KBM-7 (cell line): ENCODE measurements at regions not wholly inside any gene's neighbourhood (a gene's known extent, or its start where the extent isn't known, plus 50 kb on each side); places are given as distances from the start of the nearest gene placed in this dataset.

Source experiments
- DNase-seq: peaks from one replicate; pipeline ENCODE4 v3.0.0-alpha.2; 2015
- in situ Hi-C: fragments of 300-500 bp; cut with MboI; formaldehyde crosslinking; loops from 2 replicates; pipeline ENCODE4 v1.14.3; 2020; ENCODE audit warnings: low sequenced_read_pairs, low pct_unique_long_range_greater_than_20kb, mixed read lengths

- in situ Hi-C loops = no loop called here
- no peak for DNase-seq
Measured at GRCh38 chr12:82176761-82177490, 181.3 kb downstream of the CCDC59 start.

GRCh38 chr12:82176026-82176425 lies 182.2 kb downstream of the CCDC59 start:
- no peak for DNase-seq
- in situ Hi-C loops = no loop called here

GRCh38 chr12:82174936-82175335 lies 183.3 kb downstream of the CCDC59 start:
- in situ Hi-C loops = no loop called here
- DNase-seq = no peak

- in situ Hi-C loops = no loop called here
- DNase-seq = no peak
Measured at GRCh38 chr12:82174383-82174782, 183.8 kb downstream of the CCDC59 start.

GRCh38 chr12:82149045-82149444 lies 209.1 kb downstream of the CCDC59 start:
- no peak for DNase-seq
- in situ Hi-C loops = no loop called here

- in situ Hi-C loops = no loop called here
- no peak for DNase-seq
Measured at GRCh38 chr12:82146740-82147139, 211.4 kb downstream of the CCDC59 start.

- no peak for DNase-seq
- in situ Hi-C loops = no loop called here
Measured at GRCh38 chr12:82144505-82144904, 213.7 kb downstream of the CCDC59 start.

- no peak for DNase-seq
- in situ Hi-C loops = no loop called here
Measured at GRCh38 chr12:82132390-82132789, 225.8 kb downstream of the CCDC59 start.

GRCh38 chr12:82130762-82131161 lies 227.4 kb downstream of the CCDC59 start:
- in situ Hi-C loops = no loop called here
- no peak for DNase-seq

GRCh38 chr12:82124711-82125380 lies 233.3 kb downstream of the CCDC59 start:
- DNase-seq = no peak
- in situ Hi-C loops = no loop called here

- in situ Hi-C loops = no loop called here
- no peak for DNase-seq
Measured at GRCh38 chr12:82121545-82121944, 236.6 kb downstream of the CCDC59 start.

- in situ Hi-C loops = no loop called here
- DNase-seq = no peak
Measured at GRCh38 chr12:82120901-82121300, 237.3 kb downstream of the CCDC59 start.

- DNase-seq = no peak
- in situ Hi-C loops = no loop called here
Measured at GRCh38 chr12:82109243-82109642, 248.9 kb downstream of the CCDC59 start.

GRCh38 chr12:82108615-82109014 lies 249.6 kb downstream of the CCDC59 start:
- in situ Hi-C loops = no loop called here

GRCh38 chr12:82099216-82099615 lies 259.0 kb downstream of the CCDC59 start:
- DNase-seq = no peak
- in situ Hi-C loops = no loop called here

More at GRCh38 chr12:82108615-82109014, 249.6 kb downstream of the CCDC59 start:
- DNase-seq = no peak

GRCh38 chr12:82097877-82098276 lies 260.3 kb downstream of the CCDC59 start:
- DNase-seq = no peak
- in situ Hi-C loops = no loop called here

GRCh38 chr12:82097438-82097837 lies 260.7 kb downstream of the CCDC59 start:
- no peak for DNase-seq
- in situ Hi-C loops = no loop called here

GRCh38 chr12:82090165-82090564 lies 268.0 kb downstream of the CCDC59 start:
- in situ Hi-C loops = no loop called here
- DNase-seq = no peak

GRCh38 chr12:82089369-82090121 lies 268.6 kb downstream of the CCDC59 start:
- no peak for DNase-seq
- in situ Hi-C loops = no loop called here

- no peak for DNase-seq
- in situ Hi-C loops = no loop called here
Measured at GRCh38 chr12:82082501-82082900, 275.7 kb downstream of the CCDC59 start.
